Psoas muscle (tissue), 7 donors: ENCODE measurements at regions not wholly inside any gene's neighbourhood (a gene's known extent, or its start where the extent isn't known, plus 50 kb on each side); places are given as distances from the start of the nearest gene placed in this dataset.

ENCODE experiments used
- ATAC-seq, 4 donors: fragments of 200-7000 bp; cut with Tn5 transposase; one replicate each; pipeline ENCODE4 v1.9.1; 2020; ENCODE audit warnings: moderate library complexity in 3 of 4, mild to moderate bottlenecking in 2 of 4
- DNase-seq, 2 donors: peaks; one replicate each; pipeline ENCODE4 v3.0.0-alpha.2; 2020
- H3K27ac ChIP-seq: fragments of 200-600 bp; one replicate; pipeline ENCODE4 v1.8.0; 2022
- H3K27me3 ChIP-seq, 3 donors: fragments of 200-600 bp in 1 of 3; one replicate each; pipeline versions ENCODE4 v1.6.1 to v1.8.0; 2013 to 2022; ENCODE audit warnings: low read length in 2 of 3, mild to moderate bottlenecking in 2 of 3, moderate library complexity in 1 of 3; ENCODE audit not compliant: insufficient read depth in 3 of 3
- H3K36me3 ChIP-seq, 2 donors: fragments of 200-600 bp in 1 of 2; one replicate each; pipeline versions ENCODE4 v1.6.1 to v1.8.0; 2013 to 2022; ENCODE audit warnings: low read depth in 1 of 2, mild to moderate bottlenecking in 1 of 2, moderate library complexity in 1 of 2; ENCODE audit not compliant: insufficient read depth in 1 of 2
- H3K4me1 ChIP-seq: fragments of 200-600 bp; one replicate; pipeline ENCODE4 v1.8.0; 2022
- H3K4me3 ChIP-seq: fragments of 200-600 bp; one replicate; pipeline ENCODE4 v1.8.0; 2022; ENCODE audit warnings: mild to moderate bottlenecking
- H3K9me3 ChIP-seq: fragments of 200-600 bp; one replicate; pipeline ENCODE4 v1.8.0; 2022
- CTCF ChIP-seq: fragments of 200-600 bp; IDR thresholded peaks from one replicate; pipeline ENCODE4 v1.8.0; 2022; ENCODE audit warnings: antibody characterized with exemption
- WGBS, 3 donors: extraction: QIAGEN DNeasy Blood & Tissue Kit; methylation state at CpG; one replicate each; pipeline versions ENCODE4 v1.1.6 to v1.1.7; 2013; 5-methylcytosine and 5-hydroxymethylcytosine counted together
- intact Hi-C, 2 donors: fragments of 100-400 bp; cut with DNase I; formaldehyde crosslinking; loops; one replicate each; pipeline versions ENCODE4 v1.11.0 to v1.14.2; 2022
- donor health status: healthy with polysubstance abuse.
- donor health status: DM: no; HTN: no; CAD: no; lungs with moderate emphysema.
- donor health status: Bipolar disorder and iron deficiency.
- donor health status: healthy.
- donor health status: DM: yes; HTN: yes; CAD: no.
- donor health status: DM: no; HTN: no; CAD: no.
- donor health status: DM: yes; HTN: yes; CAD: no.

- ATAC-seq (no peak), DNase-seq (no peak)
- H3K4me1 ChIP-seq, result no peaks in the 10 kb centered on the region
- TF ChIP-seq CTCF, result no peak
- no peak overlapping the region for H3K27ac ChIP-seq
- H3K27me3 ChIP-seq, result no peaks in the 10 kb centered on the region
- WGBS, 3 donors, result 94 to 96% (median 94%) methylated on average over 27 of the region's 27 CpGs
- no peaks in the 10 kb centered on the region for H3K36me3 ChIP-seq
- H3K9me3 ChIP-seq, result no peaks in the 10 kb centered on the region
- no peak overlapping the region for H3K4me3 ChIP-seq
- intact Hi-C loops, result no loop called here
Observed at GRCh38 chr14:62056789-62057188, 294.6 kb downstream of the SNAPC1 start.

- Histone ChIP-seq H3K27ac (no peak overlapping the region), H3K4me3 (no peak overlapping the region), H3K36me3 (no peaks in the 10 kb centered on the region), H3K9me3 (no peaks in the 10 kb centered on the region), H3K27me3 (no peaks in the 10 kb centered on the region), H3K4me1 (no peaks in the 10 kb centered on the region)
- intact Hi-C loops, result no loop called here
- DNase-seq, result no peak
- TF ChIP-seq CTCF, result no peak
- no peak for ATAC-seq
- 71 to 74% (median 73%) methylated on average over 5 of the region's 5 CpGs for WGBS, 3 donors
Observed at GRCh38 chr14:62062645-62063044, 300.4 kb downstream of the SNAPC1 start.

- Histone ChIP-seq H3K27me3 (no peaks in the 10 kb centered on the region), H3K27ac (no peak overlapping the region), H3K9me3 (no peaks in the 10 kb centered on the region), H3K4me1 (no peaks in the 10 kb centered on the region), H3K4me3 (no peak overlapping the region), H3K36me3 (no peaks in the 10 kb centered on the region)
- 21 to 43% (median 36%) methylated on average over 3 of the region's 3 CpGs for WGBS, 3 donors
- DNase-seq (no peak), ATAC-seq (no peak)
- intact Hi-C loops, result no loop called here
- no peak for TF ChIP-seq CTCF
Observed at GRCh38 chr14:62064751-62065323, 302.6 kb downstream of the SNAPC1 start.

- Histone ChIP-seq H3K27me3 (no peaks in the 10 kb centered on the region), H3K4me1 (no peaks in the 10 kb centered on the region), H3K4me3 (no peak overlapping the region), H3K9me3 (no peaks in the 10 kb centered on the region), H3K27ac (no peak overlapping the region), H3K36me3 (no peaks in the 10 kb centered on the region)
- no peak for TF ChIP-seq CTCF
- intact Hi-C loops, result no loop called here
- DNase-seq (no peak), ATAC-seq (no peak)
- WGBS, 3 donors, result 45 to 68% (median 59%) methylated on average over 2 of the region's 2 CpGs
Observed at GRCh38 chr14:62066304-62066703, 304.1 kb downstream of the SNAPC1 start.

- DNase-seq (no peak), ATAC-seq (no peak)
- Histone ChIP-seq H3K27me3 (peaks cover 0 to 2% (median 0%) of the 10 kb centered on the region in 3 donors), H3K4me3 (no peak overlapping the region), H3K4me1 (no peaks in the 10 kb centered on the region), H3K9me3 (no peaks in the 10 kb centered on the region), H3K36me3 (no peaks in the 10 kb centered on the region), H3K27ac (no peak overlapping the region)
- intact Hi-C loops, result no loop called here
- WGBS, 3 donors, result 36 to 52% (median 52%) methylated on average over 2 of the region's 2 CpGs
- TF ChIP-seq CTCF, result no peak
Observed at GRCh38 chr14:62071039-62071438, 308.8 kb downstream of the SNAPC1 start.
